Activated T-cell treated with anti-CD3 and anti-CD28 coated beads for 24 hours (primary cell): ENCODE measurements at regions not wholly inside any gene's neighbourhood (a gene's known extent, or its start where the extent isn't known, plus 50 kb on each side); places are given as distances from the start of the nearest gene placed in this dataset.
"Not testable (repeated sequence)": the region's sequence is repeated elsewhere in the genome, so short reads cannot be mapped to it uniquely, and the experiment has no call there.

Experiments
- DNase-seq: peaks from one replicate; pipeline ENCODE4 v3.0.0-alpha.2; 2020; ENCODE audit warnings: low read depth

DNA sequence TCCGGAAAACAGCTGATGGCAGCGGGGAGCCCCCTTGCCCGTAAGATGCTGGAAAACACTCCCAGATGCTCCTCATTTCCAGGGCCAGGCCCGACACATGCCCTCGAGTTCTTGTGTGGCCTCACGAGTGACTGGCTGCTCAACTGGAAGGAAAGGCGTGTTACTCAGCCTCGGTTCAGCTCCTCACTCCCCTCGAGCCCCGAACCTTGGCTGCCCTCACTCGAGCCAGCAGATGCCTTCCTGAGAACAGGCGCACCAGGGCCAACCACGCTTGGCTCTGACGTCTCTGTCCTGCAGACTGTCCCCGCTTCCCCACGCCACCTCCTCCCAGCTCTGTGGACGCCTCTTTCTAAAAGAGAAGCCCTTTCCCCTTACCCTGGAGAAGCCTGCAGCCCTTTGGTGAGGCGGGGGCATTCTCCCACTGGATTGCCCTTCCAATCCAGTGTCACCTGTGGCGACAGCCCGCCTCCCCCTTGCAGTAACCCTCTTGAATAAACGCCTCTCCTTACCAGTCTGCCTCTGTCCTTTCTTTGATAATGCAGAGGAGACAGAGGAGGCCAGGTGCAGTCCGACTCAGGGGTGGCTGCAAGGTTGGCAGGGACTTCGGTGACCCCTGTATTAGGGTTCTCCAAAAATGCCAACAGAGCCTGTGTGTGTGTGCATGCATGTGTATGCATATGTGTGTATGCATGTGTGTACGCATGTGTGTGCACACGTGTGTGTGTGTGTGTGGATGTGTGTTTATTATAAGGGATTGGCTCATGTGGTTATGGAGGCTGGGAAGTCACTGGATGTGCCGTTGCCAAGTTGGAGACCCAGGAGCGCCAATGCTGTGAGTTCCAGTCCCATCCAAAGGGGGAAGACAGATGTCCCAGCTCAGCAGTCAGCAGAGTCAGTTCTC is 166.3 kb downstream of the KIF26A start:
- no peak for DNase-seq

- no peak for DNase-seq
Measured at GRCh38 chr14:104305511-104306449, 167.4 kb downstream of the KIF26A start.

DNA sequence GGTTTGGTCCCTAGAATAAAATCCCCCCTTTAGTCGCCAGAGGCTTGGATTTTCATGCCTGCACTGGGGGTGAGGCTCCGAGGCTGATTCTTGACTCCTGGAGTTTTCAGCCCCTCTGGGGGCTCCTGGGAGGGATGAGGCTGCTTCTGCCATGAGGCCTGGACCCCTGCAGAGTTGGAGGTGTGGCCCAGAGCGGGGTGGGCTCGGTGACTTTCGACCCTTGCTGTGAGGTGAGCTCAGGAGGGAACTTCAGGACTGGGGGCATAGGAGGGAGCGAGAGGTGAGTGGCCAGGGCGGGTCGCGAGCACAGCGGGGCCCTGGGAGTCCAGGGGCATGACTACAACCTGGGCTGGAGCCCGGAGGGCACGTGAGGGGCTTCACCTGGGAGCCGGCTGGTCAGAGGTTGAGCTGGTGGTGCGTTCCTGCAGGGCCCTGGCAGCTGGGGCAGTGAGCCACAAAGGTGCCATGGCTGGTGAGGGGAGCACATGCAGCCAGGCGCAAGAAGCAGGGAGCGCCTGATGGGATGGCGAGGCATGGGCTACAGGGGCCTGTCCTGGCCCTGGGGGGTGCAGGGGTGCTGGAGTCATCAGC is 168.2 kb downstream of the KIF26A start:
- DNase-seq: no peak

DNA sequence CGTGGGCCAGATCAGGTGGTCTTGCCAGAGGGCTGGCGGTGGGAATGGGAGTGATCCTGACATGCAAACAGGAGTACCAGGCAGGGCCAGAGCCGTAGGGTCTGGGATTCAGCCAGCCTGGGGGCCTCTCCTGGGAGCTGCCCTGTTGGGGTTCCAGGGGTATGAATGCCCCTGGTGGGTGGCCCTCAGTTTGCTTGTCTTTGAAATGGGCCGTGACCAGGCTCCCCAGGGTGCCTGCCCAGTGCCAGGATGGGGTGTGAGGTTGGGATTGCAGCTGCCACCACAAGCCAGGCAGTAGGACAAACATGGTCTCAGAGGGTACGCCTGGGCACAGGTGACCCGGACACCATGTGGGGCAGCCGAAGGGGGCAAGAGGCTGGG is 168.8 kb downstream of the KIF26A start:
- no peak for DNase-seq

GRCh38 chr14:104307627-104308401 is 169.4 kb downstream of the KIF26A start:
- DNase-seq: no peak

DNA sequence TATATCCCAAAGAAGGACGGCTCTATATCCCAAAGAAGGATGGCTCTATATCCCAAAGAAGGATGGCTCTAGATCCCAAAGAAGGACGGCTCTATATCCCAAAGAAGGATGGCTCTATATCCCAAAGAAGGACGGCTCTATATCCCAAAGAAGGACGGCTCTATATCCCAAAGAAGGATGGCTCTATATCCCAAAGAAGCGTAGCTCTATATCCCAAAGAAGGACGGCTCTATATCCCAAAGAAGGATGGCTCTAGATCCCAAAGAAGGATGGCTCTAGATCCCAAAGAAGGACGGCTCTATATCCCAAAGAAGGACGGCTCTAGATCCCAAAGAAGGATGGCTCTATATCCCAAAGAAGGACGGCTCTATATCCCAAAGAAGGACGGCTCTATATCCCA is 170.1 kb downstream of the KIF26A start:
- not testable (repeated sequence) for DNase-seq

DNA sequence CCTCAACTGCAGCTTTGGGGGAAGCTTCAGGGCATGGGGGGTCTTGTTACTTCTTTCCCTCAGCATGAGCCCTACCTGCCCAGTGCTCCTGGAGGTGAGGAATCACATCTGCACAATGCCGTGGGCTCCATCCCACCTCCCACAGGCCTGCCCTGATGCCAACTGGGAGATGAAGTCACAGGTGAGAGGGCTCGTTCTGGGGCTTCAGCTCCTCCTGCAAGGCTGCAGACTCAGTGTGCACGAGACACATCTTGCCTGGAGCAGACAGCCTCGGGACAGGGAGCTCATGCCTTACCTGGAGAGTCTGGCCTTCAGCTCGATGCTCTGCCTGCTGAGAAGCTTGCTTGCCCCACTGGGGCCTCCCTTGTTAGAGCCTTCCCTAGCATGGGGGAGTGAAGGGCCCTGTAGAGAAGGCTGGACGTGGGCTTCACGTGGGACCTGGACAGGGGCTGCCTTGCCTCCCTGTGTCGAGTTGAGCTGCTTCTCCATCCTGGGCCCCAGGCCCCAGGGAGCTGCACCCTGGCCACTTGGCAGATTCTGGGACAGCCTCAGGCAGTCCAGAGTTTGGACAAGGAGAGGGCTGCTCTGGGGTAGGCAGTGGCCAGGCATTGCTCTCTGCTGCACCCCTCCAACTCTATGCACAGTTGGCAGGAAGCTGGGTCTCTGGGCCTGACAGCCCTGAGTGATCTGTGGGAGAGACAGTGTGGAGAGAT is 171.4 kb downstream of the KIF26A start:
- no peak for DNase-seq

- no peak for DNase-seq
Measured at GRCh38 chr14:104311358-104311757, 173.0 kb downstream of the KIF26A start.

- no peak for DNase-seq
Measured at GRCh38 chr14:104313674-104314073, 175.3 kb downstream of the KIF26A start.

DNA sequence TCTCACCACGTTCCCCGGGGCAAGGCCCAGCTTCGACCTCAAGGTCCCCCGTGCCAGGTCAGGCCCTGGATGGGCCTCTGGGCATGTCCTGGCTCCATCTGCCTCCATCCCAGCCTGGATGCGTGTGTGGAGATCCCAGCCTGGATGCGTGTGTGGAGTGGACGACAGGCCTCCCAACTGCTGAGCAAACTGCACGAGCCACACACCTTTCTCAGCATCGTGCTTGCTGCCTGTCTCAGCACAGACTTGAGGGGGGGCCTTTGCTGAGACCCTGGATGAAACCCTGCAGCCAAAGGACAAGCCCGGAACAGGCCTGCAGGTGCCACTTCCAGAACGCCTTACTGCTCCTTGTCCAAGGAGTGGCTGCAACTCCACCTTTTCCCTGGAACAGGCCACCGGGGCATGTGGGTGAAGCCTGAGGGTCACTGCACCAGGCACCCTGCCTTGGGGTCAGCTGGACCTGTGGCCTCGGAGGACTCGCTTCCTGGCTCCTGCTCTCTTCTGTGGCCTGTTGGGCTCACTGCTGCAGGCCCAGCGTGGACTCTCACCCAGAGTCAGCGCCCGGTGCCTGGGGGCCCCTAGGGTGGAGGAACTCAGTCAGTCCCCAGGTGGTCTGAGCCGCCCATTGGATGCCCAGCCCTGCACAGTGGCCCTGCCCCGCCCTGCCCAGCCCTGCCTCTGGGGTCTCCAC is 176.0 kb downstream of the KIF26A start:
- DNase-seq: no peak

DNA sequence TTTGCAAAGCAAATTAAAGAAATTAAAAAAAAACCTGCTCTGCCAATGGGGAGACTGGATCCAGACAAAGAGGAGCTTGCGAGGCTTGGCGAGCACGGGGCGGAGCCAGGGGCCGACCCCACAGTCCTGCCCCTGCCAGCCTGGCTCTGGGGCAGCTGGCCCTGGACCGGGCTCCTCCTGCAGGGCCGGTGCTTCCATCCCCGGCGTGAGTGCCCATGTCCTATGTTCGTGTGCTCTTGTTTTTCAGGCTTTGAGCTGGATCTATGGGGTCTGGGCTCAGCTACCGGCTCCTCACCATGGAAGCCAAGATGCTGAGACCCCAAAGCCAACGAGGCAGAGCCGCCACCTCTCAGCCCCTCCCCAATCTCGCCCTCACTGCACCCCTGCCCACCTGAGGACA is 176.8 kb downstream of the KIF26A start:
- no peak for DNase-seq

DNA sequence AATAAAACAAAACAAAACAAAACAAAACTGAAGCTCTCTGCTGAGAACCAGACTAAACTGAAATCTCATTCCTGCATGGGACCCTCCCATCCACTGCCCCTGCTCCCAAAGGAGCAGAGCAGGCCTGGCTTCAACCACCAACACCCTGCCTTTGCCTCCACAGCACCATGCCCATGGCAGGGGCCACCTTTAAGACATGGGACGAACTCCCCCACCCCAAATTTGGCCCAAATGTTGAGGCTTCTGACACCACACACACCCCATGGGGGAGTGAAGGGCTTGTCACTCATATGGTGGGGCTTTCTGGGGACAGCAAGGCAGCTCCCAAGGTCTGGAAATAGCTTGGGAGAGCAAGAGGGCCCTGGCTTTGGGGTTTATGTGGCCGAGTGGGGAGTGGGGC is 177.2 kb downstream of the KIF26A start:
- DNase-seq: no peak

- no peak for DNase-seq
Measured at GRCh38 chr14:104316121-104316722, 177.8 kb downstream of the KIF26A start.

DNA sequence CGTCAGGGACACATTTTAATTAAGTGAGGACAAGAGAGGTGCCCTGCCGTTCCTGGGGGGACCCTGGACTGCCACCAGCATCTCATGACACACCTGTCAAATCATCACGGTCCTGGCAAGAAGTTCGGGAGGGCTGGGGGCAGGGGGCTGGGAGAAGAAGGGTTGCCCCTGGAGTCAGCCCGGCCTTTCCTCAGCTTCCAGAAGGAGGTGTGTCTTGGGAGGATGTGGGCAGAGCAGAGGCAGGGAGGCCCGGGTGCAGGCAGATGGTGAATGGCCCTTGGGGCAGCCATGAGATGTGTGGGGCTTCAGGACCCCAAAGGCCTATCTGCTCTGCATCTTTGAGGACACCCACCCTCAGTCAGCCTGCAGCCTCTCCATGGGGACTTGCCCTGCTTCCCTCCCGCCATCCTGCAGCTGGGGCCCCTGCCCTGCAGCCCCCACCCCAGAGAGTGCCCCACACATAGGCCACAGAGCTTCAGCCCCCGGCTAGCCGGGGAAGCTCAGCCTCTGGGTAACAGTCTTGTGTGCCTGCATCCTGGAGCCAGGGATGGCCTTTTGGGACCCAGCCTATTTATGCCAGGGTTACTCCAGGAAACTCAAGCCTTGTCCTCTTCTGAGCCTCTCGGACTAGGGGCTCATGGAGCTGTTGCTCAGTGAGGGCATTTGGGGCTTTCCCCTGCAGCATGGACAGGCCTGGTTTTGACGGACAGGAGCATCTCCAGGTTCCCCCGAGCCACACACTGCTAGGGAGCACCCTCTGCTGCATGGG is 178.5 kb downstream of the KIF26A start:
- DNase-seq: no peak

DNA sequence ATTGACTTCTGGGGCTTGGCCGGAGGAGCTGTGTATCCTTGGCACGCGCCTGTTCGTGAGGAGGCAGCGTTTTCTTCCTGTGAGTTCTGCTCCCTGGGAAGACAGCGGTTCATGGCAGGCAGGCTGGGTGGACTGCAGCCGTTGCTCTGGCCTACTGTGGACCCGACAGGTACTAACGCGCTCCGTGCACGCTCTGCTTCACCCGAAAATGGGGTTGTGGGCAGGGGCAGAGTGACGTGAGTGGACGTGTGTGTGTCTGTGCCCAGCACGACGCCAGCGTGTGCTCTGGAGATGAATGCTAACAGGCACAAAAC is 179.1 kb downstream of the KIF26A start:
- no peak for DNase-seq

GRCh38 chr14:104317975-104318557 is 179.7 kb downstream of the KIF26A start:
- DNase-seq: no peak

- DNase-seq: no peak
Measured at GRCh38 chr14:104318558-104319490, 180.4 kb downstream of the KIF26A start.
